Osteoblast (primary cell): ENCODE measurements at regions not wholly inside any gene's neighbourhood (a gene's known extent, or its start where the extent isn't known, plus 50 kb on each side); places are given as distances from the start of the nearest gene placed in this dataset.

ENCODE experiments used
- DNase-seq: peaks from one replicate; pipeline ENCODE4 v3.0.0; 2011; ENCODE audit warnings: low spot score, mixed read lengths; ENCODE audit not compliant: insufficient read length; ENCODE audit errors: missing footprints
- H2AFZ ChIP-seq: 2 replicates; pipeline ENCODE4 v1.6.0; 2011; ENCODE audit warnings: mild to moderate bottlenecking, low read length
- H3K27ac ChIP-seq: 2 replicates; pipeline ENCODE4 v1.5.1; 2011; ENCODE audit warnings: mild to moderate bottlenecking, low read depth, low read length, moderate library complexity
- H3K27me3 ChIP-seq: 2 replicates; pipeline ENCODE4 v1.6.0; 2012; ENCODE audit warnings: mild to moderate bottlenecking, control low read depth, inconsistent platforms, low read length, moderate library complexity; ENCODE audit not compliant: insufficient read depth
- H3K36me3 ChIP-seq: 2 replicates; pipeline ENCODE4 v1.5.1; 2011; ENCODE audit warnings: mild to moderate bottlenecking, low read length, control low read depth, moderate library complexity; ENCODE audit not compliant: insufficient read depth
- H3K4me1 ChIP-seq: 2 replicates; pipeline ENCODE4 v1.5.1; 2011; ENCODE audit warnings: mild to moderate bottlenecking, low read length, control low read depth, moderate library complexity; ENCODE audit not compliant: insufficient read depth
- H3K4me2 ChIP-seq: 2 replicates; pipeline ENCODE4 v1.6.0; 2011; ENCODE audit warnings: mild to moderate bottlenecking, low read length; ENCODE audit not compliant: insufficient read depth
- H3K4me3 ChIP-seq: fragments of 200-600 bp; sonication (generic); 3 replicates; pipeline ENCODE4 v1.5.1; 2012; ENCODE audit warnings: mild to moderate bottlenecking, low read length, inconsistent platforms; ENCODE audit not compliant: insufficient read depth
- H3K79me2 ChIP-seq: 2 replicates; pipeline ENCODE4 v1.6.0; 2012; ENCODE audit warnings: mild to moderate bottlenecking, low read length, control low read depth, inconsistent platforms; ENCODE audit not compliant: insufficient read depth
- H3K9me3 ChIP-seq: 2 replicates; pipeline ENCODE4 v1.5.1; 2011; ENCODE audit warnings: low read depth, low read length, control low read depth
- H4K20me1 ChIP-seq: 2 replicates; pipeline ENCODE4 v1.6.0; 2012; ENCODE audit warnings: mild to moderate bottlenecking, low read length, control low read depth; ENCODE audit not compliant: insufficient read depth
- CTCF ChIP-seq: IDR thresholded peaks from 2 replicates; pipeline ENCODE4 v1.5.1; 2011; ENCODE audit warnings: mild to moderate bottlenecking, low read depth, low read length, moderate library complexity; ENCODE audit errors: extremely low read depth

DNA sequence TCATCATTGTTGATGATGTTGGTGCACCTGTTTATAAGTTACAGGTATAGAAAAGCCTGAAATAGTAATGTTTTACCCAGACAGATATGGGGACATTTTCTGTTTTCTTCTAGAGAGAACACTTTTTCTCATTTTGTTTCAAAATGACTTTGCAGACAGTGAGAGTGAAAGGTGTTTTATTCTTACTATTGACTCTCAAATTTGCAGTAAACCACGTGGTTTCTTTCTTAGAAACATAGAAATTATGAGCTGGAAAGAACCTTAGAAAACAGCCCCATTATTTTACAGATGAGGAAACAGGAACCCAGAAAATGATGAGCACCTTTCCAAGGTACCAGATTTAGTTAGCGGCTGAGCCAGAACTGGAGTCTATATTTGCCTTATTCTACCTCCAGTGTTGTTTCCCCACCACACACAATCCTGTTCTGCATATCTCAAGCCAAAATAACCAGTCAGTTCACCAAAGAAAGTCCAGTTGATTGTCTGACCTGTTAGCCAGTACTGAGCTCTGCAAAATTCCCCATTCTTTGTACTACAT lies 138.9 kb upstream of the AHR start:
- Histone ChIP-seq H3K27ac (no peak overlapping the region), H2AFZ (no peak overlapping the region), H4K20me1 (no peaks in the 10 kb centered on the region), H3K4me2 (no peak overlapping the region), H3K27me3 (no peaks in the 10 kb centered on the region), H3K36me3 (no peaks in the 10 kb centered on the region), H3K9me3 (no peaks in the 10 kb centered on the region), H3K79me2 (no peaks in the 10 kb centered on the region), H3K4me3 (no peak overlapping the region), H3K4me1 (no peaks in the 10 kb centered on the region)
- no peak for TF ChIP-seq CTCF
- no peak for DNase-seq

- no peak for TF ChIP-seq CTCF
- Histone ChIP-seq H3K4me2 (no peak overlapping the region), H2AFZ (no peak overlapping the region), H3K36me3 (no peaks in the 10 kb centered on the region), H3K4me3 (no peak overlapping the region), H4K20me1 (no peaks in the 10 kb centered on the region), H3K27ac (no peak overlapping the region), H3K9me3 (no peaks in the 10 kb centered on the region), H3K4me1 (no peaks in the 10 kb centered on the region), H3K27me3 (no peaks in the 10 kb centered on the region), H3K79me2 (no peaks in the 10 kb centered on the region)
- DNase-seq = no peak
These were observed 131.6 kb upstream of the AHR start for GRCh38 chr7:17166824-17167379.

- H3K27me3 ChIP-seq = no peaks in the 10 kb centered on the region
- no peaks in the 10 kb centered on the region for H4K20me1 ChIP-seq
- H2AFZ ChIP-seq = no peak overlapping the region
- no peaks in the 10 kb centered on the region for H3K36me3 ChIP-seq
- H3K4me2 ChIP-seq = no peak overlapping the region
- H3K9me3 ChIP-seq = no peaks in the 10 kb centered on the region
- TF ChIP-seq CTCF = no peak
- H3K4me3 ChIP-seq = no peak overlapping the region
- no peaks in the 10 kb centered on the region for H3K4me1 ChIP-seq
- no peaks in the 10 kb centered on the region for H3K79me2 ChIP-seq
- no peak for DNase-seq
- no peak overlapping the region for H3K27ac ChIP-seq
These were observed 130.0 kb upstream of the AHR start for GRCh38 chr7:17168416-17168815.

DNA sequence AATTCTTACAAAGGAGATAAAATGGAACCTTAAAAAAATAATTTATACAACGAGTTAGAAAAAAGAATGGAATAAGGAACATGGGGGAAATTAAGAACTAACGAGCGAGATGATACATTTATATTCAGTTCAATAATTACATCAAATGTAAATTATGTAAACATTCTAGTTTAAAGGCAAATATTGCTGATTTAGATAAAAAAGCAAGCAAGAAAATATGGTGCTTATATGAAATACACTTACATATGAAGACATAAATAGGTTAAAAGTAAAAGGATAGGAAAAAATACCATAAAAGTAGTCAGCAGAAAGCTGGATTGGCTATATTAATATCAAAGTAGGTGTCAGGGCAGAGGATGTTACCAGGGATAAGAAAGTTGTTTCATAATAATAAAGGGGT lies 127.0 kb upstream of the AHR start:
- H3K4me1 ChIP-seq = no peaks in the 10 kb centered on the region
- TF ChIP-seq CTCF = no peak

More for the DNA sequence above, 127.0 kb upstream of the AHR start:
- H3K79me2 ChIP-seq = no peaks in the 10 kb centered on the region
- no peaks in the 10 kb centered on the region for H3K36me3 ChIP-seq
- H3K27me3 ChIP-seq = no peaks in the 10 kb centered on the region
- no peaks in the 10 kb centered on the region for H4K20me1 ChIP-seq
- H2AFZ ChIP-seq = no peak overlapping the region
- H3K4me2 ChIP-seq = no peak overlapping the region
- H3K27ac ChIP-seq = no peak overlapping the region
- no peak for DNase-seq
- no peaks in the 10 kb centered on the region for H3K9me3 ChIP-seq
- no peak overlapping the region for H3K4me3 ChIP-seq
